Fibroblast of the aortic adventitia (primary cell): ENCODE measurements at regions not wholly inside any gene's neighbourhood (a gene's known extent, or its start where the extent isn't known, plus 50 kb on each side); places are given as distances from the start of the nearest gene placed in this dataset.

Experiments used
- DNase-seq: peaks from one replicate; pipeline ENCODE4 v3.0.0-alpha.2; 2010; ENCODE audit warnings: low read depth
- H3K4me3 ChIP-seq: 2 replicates; pipeline ENCODE4 v1.5.1; 2011; ENCODE audit warnings: low read depth, mild to moderate bottlenecking, control low read depth, low read length, moderate library complexity
- TF ChIP-seq, protein P1 (sequence below): IDR thresholded peaks from 2 replicates; pipeline ENCODE4 v1.5.1; 2011; ENCODE audit warnings: mild to moderate bottlenecking, low read length, control low read depth, inconsistent platforms; ENCODE audit not compliant: insufficient read depth

DNA sequence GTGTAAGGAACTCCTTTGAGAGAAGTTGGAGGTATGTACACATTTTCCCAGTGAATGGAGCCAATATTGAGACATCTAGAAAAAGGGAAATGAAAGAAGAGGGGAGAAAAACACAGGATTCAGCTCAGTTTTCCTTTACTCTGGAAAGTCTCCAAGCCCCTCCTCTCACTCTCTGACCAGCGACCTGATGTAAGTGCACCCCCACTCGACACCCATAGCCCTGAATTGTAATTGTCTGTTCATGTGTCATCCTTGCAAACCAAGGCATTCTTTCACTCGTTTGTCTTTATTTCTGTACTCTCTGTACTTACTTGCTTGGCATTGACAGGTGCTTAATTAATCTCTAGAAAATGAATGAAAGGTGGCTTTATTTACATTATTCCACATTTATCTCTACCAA, 55.7 kb upstream of the CTAGE1 start:
- DNase-seq = no peak
- no peak overlapping the region for H3K4me3 ChIP-seq
- TF ChIP-seq, protein P1, sequence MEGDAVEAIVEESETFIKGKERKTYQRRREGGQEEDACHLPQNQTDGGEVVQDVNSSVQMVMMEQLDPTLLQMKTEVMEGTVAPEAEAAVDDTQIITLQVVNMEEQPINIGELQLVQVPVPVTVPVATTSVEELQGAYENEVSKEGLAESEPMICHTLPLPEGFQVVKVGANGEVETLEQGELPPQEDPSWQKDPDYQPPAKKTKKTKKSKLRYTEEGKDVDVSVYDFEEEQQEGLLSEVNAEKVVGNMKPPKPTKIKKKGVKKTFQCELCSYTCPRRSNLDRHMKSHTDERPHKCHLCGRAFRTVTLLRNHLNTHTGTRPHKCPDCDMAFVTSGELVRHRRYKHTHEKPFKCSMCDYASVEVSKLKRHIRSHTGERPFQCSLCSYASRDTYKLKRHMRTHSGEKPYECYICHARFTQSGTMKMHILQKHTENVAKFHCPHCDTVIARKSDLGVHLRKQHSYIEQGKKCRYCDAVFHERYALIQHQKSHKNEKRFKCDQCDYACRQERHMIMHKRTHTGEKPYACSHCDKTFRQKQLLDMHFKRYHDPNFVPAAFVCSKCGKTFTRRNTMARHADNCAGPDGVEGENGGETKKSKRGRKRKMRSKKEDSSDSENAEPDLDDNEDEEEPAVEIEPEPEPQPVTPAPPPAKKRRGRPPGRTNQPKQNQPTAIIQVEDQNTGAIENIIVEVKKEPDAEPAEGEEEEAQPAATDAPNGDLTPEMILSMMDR = no peak

DNA sequence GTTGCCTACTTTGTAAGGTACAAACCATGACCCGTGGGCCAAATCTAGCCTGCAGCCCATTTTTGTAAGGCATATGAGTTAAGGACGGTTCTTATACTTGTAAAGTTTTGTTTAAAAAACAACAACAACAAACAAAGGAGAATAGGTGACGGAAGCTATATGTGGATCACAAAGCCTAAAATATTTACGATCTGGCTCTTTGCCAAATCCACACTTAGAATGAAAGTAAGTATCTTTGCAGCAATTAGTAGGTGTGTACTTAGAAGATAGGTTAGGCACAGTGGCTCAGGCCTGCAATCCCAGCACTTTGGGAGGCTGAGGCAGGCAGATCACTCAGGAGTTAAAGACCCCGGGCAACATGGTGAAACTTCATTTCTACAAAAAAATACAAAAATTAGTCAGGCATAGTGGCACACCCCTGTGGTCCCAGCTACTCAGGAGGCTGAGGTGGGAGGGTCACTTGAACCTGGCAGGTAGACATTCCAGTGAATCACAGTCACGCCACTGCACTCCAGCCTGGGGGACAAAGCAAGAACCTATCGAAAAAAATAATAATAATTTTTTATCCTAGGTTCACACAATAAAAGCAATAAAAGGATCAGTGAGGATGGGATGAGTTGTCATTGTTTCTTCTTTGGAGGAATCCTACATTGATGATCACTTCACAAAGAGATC, 57.8 kb upstream of the CTAGE1 start:
- TF ChIP-seq, protein P1 = no peak
- DNase-seq = no peak
- H3K4me3 ChIP-seq = no peak overlapping the region

DNA sequence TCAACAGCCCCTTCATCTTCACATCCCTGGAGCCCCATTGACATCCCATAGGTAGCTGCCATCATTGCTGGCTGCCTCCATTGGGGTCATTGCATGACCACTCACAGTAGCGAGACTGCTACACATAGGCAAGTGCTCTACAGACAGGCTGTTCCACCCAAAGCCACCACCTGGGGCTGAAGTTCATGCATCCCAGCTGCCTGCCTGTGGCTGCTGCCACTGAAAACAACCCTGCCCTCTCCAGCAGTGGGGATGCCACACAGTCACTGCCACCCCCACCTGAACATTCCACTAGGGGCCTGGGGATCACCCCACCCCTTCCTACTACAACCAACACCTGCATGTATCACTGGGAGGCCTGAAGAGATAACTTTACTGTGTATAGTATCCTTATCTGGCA, 59.5 kb upstream of the CTAGE1 start:
- TF ChIP-seq, protein P1 = no peak
- no peak overlapping the region for H3K4me3 ChIP-seq
- DNase-seq = no peak

DNA sequence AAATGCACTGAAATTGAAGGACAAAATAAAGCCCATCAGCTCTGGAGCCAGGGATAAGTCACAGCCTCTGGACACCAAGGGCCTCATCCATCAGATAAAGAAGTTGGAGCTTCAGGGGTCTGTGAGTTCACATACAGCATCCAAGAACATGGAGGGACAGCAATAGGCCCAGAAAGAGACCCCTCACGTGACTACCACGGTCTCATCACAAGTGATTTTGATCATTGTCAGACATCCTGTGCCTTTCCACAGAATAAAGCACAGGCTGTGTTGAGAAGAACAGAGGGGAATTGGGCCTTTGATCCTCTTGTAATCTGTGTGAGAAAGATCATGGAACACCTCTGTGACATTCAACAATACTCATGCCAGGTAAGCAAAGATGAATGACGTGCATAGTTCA, 65.2 kb upstream of the CTAGE1 start:
- TF ChIP-seq, protein P1 = no peak
- no peak for DNase-seq
- no peak overlapping the region for H3K4me3 ChIP-seq

DNA sequence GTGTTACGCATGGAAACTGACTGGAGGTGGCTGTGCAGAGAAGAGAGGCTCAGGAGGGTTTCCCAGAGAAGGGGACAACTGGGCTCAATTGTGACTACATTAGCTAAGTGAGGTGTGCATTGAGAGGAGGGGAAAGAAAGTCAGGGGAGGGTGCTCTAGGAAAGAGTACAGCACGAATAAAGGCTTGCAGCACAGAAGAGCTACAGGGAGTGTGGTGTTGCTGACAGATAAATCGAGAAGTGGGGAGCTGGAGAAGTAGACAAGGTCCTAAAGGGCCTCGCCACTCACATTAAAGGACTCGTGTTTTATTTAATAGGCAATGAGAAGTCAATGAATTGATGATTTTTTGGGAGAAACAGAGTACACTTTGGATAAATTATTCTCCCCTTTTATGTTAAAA, 65.7 kb upstream of the CTAGE1 start:
- no peak for DNase-seq
- H3K4me3 ChIP-seq = no peak overlapping the region
- TF ChIP-seq, protein P1 = no peak

DNA sequence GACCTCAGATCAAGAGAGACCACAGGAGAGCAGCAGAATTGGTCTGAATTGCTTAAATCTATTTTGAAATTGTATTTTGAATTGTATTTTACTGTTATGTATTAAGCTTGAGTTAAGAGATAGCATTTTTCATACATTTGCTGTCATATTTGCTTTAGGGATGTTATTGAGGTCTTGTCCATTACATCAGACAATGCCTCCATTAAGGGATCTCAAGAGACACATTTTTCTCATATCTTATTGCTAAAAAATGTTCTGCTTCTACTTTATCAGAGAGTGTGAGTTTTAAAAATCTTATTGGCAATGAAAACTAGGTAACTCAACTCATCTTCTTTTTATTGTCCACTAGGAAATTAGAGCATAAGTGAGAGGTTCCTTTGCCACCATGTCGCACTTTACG, 66.8 kb upstream of the CTAGE1 start:
- DNase-seq = no peak
- no peak overlapping the region for H3K4me3 ChIP-seq
- TF ChIP-seq, protein P1 = no peak

DNA sequence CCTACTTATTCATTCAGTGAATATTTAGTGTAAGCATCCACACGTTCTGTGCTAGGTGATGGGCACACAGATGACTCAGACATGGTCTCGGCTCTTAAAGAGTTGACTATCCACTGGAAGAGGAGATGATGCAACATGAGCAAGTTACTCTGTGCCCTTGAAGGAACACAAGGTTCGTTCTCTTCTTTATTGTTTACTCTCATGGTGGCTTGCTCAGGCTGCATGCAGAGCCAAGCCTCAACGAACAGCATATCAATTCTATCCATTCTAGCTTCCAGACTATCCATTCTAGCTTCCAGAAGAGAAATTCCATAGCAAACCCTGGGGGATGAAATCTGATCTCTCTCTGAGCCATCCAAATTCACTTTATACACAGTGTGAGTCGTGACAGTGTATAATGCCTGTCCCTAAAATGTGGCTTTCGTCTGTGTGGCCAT, 68.1 kb upstream of the CTAGE1 start:
- TF ChIP-seq, protein P1 = no peak
- no peak overlapping the region for H3K4me3 ChIP-seq
- peak; percentile 70 for DNase-seq
